Activated B cell treated with CpG ODN at 0.5 μM for 24 hours (primary cell): ENCODE measurements at regions not wholly inside any gene's neighbourhood (a gene's known extent, or its start where the extent isn't known, plus 50 kb on each side); places are given as distances from the start of the nearest gene placed in this dataset.

Source experiments
- ATAC-seq: fragments of 200-7000 bp; cut with Tn5 transposase; one replicate; pipeline ENCODE4 v1.10.0; 2021; ENCODE audit warnings: low read depth, mild to moderate bottlenecking, moderate library complexity
- CTCF ChIA-PET: fragments of 350-600 bp; sonication (Branson Sonifier 250); formaldehyde crosslinking; loops from one replicate; lab custom pipeline; 2021; ENCODE audit warnings: antibody characterized with exemption; lab: Charles Lee
- POLR2A ChIA-PET: fragments of 350-600 bp; sonication (Branson Sonifier 250); formaldehyde crosslinking; loops from one replicate; lab custom pipeline; 2021; ENCODE audit warnings: antibody characterized with exemption; lab: Charles Lee
- DNase-seq: peaks from one replicate; pipeline ENCODE4 v3.0.0; 2022
- H3K27ac Mint-ChIP-seq: one replicate; pipeline ENCODE4 v1.8.0; 2020; ENCODE audit warnings: mixed read lengths
- H3K27me3 Mint-ChIP-seq: one replicate; pipeline ENCODE4 v1.8.0; 2021; ENCODE audit warnings: mixed read lengths
- H3K36me3 Mint-ChIP-seq: one replicate; pipeline ENCODE4 v1.8.0; 2021; ENCODE audit warnings: low read depth, mixed read lengths
- H3K4me1 Mint-ChIP-seq: one replicate; pipeline ENCODE4 v1.8.0; 2021; ENCODE audit warnings: mixed read lengths
- H3K4me3 Mint-ChIP-seq: one replicate; pipeline ENCODE4 v1.8.0; 2020; ENCODE audit warnings: mild to moderate bottlenecking, mixed read lengths
- H3K9me3 Mint-ChIP-seq: one replicate; pipeline ENCODE4 v1.8.0; 2020; ENCODE audit warnings: mixed read lengths
- CTCF ChIP-seq: fragments of 200-600 bp; IDR thresholded peaks from one replicate; pipeline ENCODE4 v1.8.0; 2022; ENCODE audit warnings: antibody characterized with exemption, mild to moderate bottlenecking
- intact Hi-C: fragments of 100-400 bp; cut with micrococcal nuclease; formaldehyde crosslinking; loops from one replicate; pipeline ENCODE4 v1.15.1; 2024

- ATAC-seq = no peak
- Mint-ChIP-seq H3K27ac (no peak overlapping the region), H3K4me3 (no peak overlapping the region), H3K4me1 (no peaks in the 10 kb centered on the region), H3K36me3 (no peaks in the 10 kb centered on the region), H3K27me3 (no peaks in the 10 kb centered on the region), H3K9me3 (peaks cover 5% of the 10 kb centered on the region)
- DNase-seq = no peak
- TF ChIP-seq CTCF = no peak
- ChIA-PET POLR2A (no interaction called here), CTCF (no interaction called here)
- intact Hi-C loops = no loop called here
Observed at GRCh38 chr9:119086590-119086989, 282.6 kb downstream of the BRINP1 start.

GRCh38 chr9:119088002-119088547 is 281.2 kb downstream of the BRINP1 start:
- ChIA-PET CTCF (no interaction called here), POLR2A (no interaction called here)
- no peak overlapping the region for H3K27ac Mint-ChIP-seq
- intact Hi-C loops = no loop called here
- no peaks in the 10 kb centered on the region for H3K27me3 Mint-ChIP-seq
- H3K4me3 Mint-ChIP-seq = no peak overlapping the region
- no peaks in the 10 kb centered on the region for H3K36me3 Mint-ChIP-seq
- ATAC-seq = no peak
- H3K4me1 Mint-ChIP-seq = no peaks in the 10 kb centered on the region
- DNase-seq = no peak
- peaks cover 5% of the 10 kb centered on the region for H3K9me3 Mint-ChIP-seq
- TF ChIP-seq CTCF = no peak

- Mint-ChIP-seq H3K27ac (no peak overlapping the region), H3K4me3 (no peak overlapping the region), H3K9me3 (peaks cover 3% of the 10 kb centered on the region), H3K36me3 (no peaks in the 10 kb centered on the region), H3K27me3 (no peaks in the 10 kb centered on the region), H3K4me1 (no peaks in the 10 kb centered on the region)
- TF ChIP-seq CTCF = no peak
- intact Hi-C loops = no loop called here
- POLR2A ChIA-PET = no interaction called here
- no peak for ATAC-seq
- CTCF ChIA-PET = no interaction called here
- DNase-seq = no peak
Observed at GRCh38 chr9:119091074-119091473, 278.2 kb downstream of the BRINP1 start.

- CTCF ChIA-PET = no interaction called here
Observed at GRCh38 chr9:119092125-119092524, 277.1 kb downstream of the BRINP1 start.

GRCh38 chr9:119094086-119094485 is 275.1 kb downstream of the BRINP1 start:
- H3K9me3 Mint-ChIP-seq = no peaks in the 10 kb centered on the region
- H3K4me1 Mint-ChIP-seq = no peaks in the 10 kb centered on the region
- ChIA-PET CTCF (no interaction called here), POLR2A (no interaction called here)
- no peak for TF ChIP-seq CTCF
- no peak for ATAC-seq
- H3K27me3 Mint-ChIP-seq = no peaks in the 10 kb centered on the region
- DNase-seq = no peak
- no peaks in the 10 kb centered on the region for H3K36me3 Mint-ChIP-seq
- H3K4me3 Mint-ChIP-seq = no peak overlapping the region
- intact Hi-C loops = no loop called here
- H3K27ac Mint-ChIP-seq = no peak overlapping the region

More at GRCh38 chr9:119092125-119092524, 277.1 kb downstream of the BRINP1 start:
- intact Hi-C loops = no loop called here
- peaks cover under 1% of the 10 kb centered on the region for H3K9me3 Mint-ChIP-seq
- H3K27me3 Mint-ChIP-seq = no peaks in the 10 kb centered on the region
- no peaks in the 10 kb centered on the region for H3K36me3 Mint-ChIP-seq
- POLR2A ChIA-PET = no interaction called here
- H3K4me3 Mint-ChIP-seq = no peak overlapping the region
- DNase-seq (no peak), ATAC-seq (no peak)
- H3K4me1 Mint-ChIP-seq = no peaks in the 10 kb centered on the region
- no peak for TF ChIP-seq CTCF
- no peak overlapping the region for H3K27ac Mint-ChIP-seq
